HCT116 (cell line): ENCODE measurements at regions not wholly inside any gene's neighbourhood (a gene's known extent, or its start where the extent isn't known, plus 50 kb on each side); places are given as distances from the start of the nearest gene placed in this dataset.

Source experiments
- ATAC-seq: fragments of 200-7000 bp; cut with Tn5 transposase; 2 replicates; pipeline ENCODE4 v1.9.1; 2020; ENCODE audit warnings: mild to moderate bottlenecking, moderate library complexity
- BruUV-seq: library from RNA; stranded (reverse); fragments of 400-500 nt; replicated peaks from 2 replicates; lab custom pipeline; 2021; lab: Mats Ljungman, UMichigan
- CTCF ChIA-PET: fragments of 300-600 bp; sonication (Branson Sonifier 250); formaldehyde crosslinking; loops from one replicate; lab custom pipeline; 2021; ENCODE audit warnings: antibody characterized with exemption; lab: Charles Lee
- POLR2A ChIA-PET: fragments of 300-600, 350-600 bp; sonication (Branson Sonifier 250); formaldehyde crosslinking; loops from one replicate; lab custom pipeline; 2021; ENCODE audit warnings: antibody characterized with exemption; lab: Charles Lee
- RAD21 ChIA-PET, 2 experiments: fragments of 300-600 bp; sonication (Branson Sonifier 250); formaldehyde crosslinking; loops; one replicate each; lab custom pipeline; 2023; ENCODE audit warnings: low total read pairs in 2 of 2; ENCODE audit not compliant: uncharacterized antibody in 2 of 2, unreplicated experiment in 2 of 2, low non-redundant PET in 1 of 2; lab: Charles Lee
- DNase-seq: peaks from one replicate; pipeline ENCODE4 v3.0.0-alpha.2; 2010; ENCODE audit warnings: low read depth, low spot score
- H2AFZ ChIP-seq: fragments of 200-600 bp; shearing (Covaris generic), sonication (generic); 2 replicates; pipeline ENCODE4 v1.6.1; 2017; ENCODE audit warnings: low read depth, mixed run types, mixed read lengths, antibody characterized with exemption, low read length; ENCODE audit not compliant: poor library complexity, severe bottlenecking
- H3K27ac ChIP-seq: 2 replicates; pipeline ENCODE4 v1.5.1; 2012; ENCODE audit warnings: low read depth, low read length
- H3K27me3 ChIP-seq: fragments of 200-600 bp; sonication (generic); 2 replicates; pipeline ENCODE4 v1.6.1; 2016; ENCODE audit warnings: mixed run types, low read length, mixed read lengths; ENCODE audit not compliant: insufficient read depth
- H3K36me3 ChIP-seq, 2 experiments: fragments of 200-500 bp in 1 of 2; fragments of 200-600 bp in 1 of 2; sonication (Bioruptor generic) in 1 of 2; sonication (generic) in 1 of 2; 2 replicates each; pipeline versions ENCODE4 v1.5.1 to v1.6.1; 2014 to 2016; ENCODE audit warnings: low read length in 2 of 2, inconsistent platforms in 1 of 2, mixed read lengths in 1 of 2, mixed run types in 1 of 2; ENCODE audit not compliant: insufficient read depth in 2 of 2, control insufficient read depth in 1 of 2
- H3K4me1 ChIP-seq, 2 experiments: fragments of 200-600 bp in 1 of 2; sonication (generic) in 1 of 2; 2 replicates each; pipeline versions ENCODE4 v1.5.1 to v1.6.1; 2012 to 2017; ENCODE audit warnings: low read length in 2 of 2, inconsistent platforms in 1 of 2, mild to moderate bottlenecking in 1 of 2, mixed read lengths in 1 of 2, mixed run types in 1 of 2, moderate library complexity in 1 of 2; ENCODE audit not compliant: insufficient read depth in 2 of 2, control insufficient read depth in 1 of 2
- H3K4me2 ChIP-seq: fragments of 200-600 bp; sonication (generic); 2 replicates; pipeline ENCODE4 v1.6.1; 2017; ENCODE audit warnings: mixed run types, low read length, mixed read lengths
- H3K4me3 ChIP-seq, 2 experiments: fragments of 200-600 bp in 1 of 2; sonication (generic) in 1 of 2; replicated peaks in 1 of 2; 2 replicates each; pipeline ENCODE4 v1.5.1; 2011 to 2016; ENCODE audit warnings: low read length in 2 of 2, control low read depth in 1 of 2, low read depth in 1 of 2, mild to moderate bottlenecking in 1 of 2, mixed read lengths in 1 of 2, mixed run types in 1 of 2
- H3K79me2 ChIP-seq: fragments of 200-600 bp; sonication (generic); 2 replicates; pipeline ENCODE4 v1.6.1; 2017; ENCODE audit warnings: mild to moderate bottlenecking, mixed run types, low read length, moderate library complexity, mixed read lengths; ENCODE audit not compliant: insufficient read depth
- H3K9ac ChIP-seq: fragments of 200-600 bp; sonication (generic); 2 replicates; pipeline ENCODE4 v1.6.1; 2016; ENCODE audit warnings: low read length, mixed read lengths
- H3K9me2 ChIP-seq: fragments of 200-600 bp; sonication (generic), shearing (Covaris generic); 2 replicates; pipeline ENCODE4 v1.6.1; 2017; ENCODE audit warnings: mixed run types, mild to moderate bottlenecking, moderate library complexity; ENCODE audit not compliant: insufficient read depth
- H3K9me3 ChIP-seq, 2 experiments: fragments of 200-500 bp in 1 of 2; fragments of 200-600 bp in 1 of 2; sonication (Bioruptor generic) in 1 of 2; sonication (generic) in 1 of 2; 2 replicates each; pipeline ENCODE4 v1.6.1; 2014 to 2017; ENCODE audit warnings: low read length in 2 of 2, mixed read lengths in 2 of 2, inconsistent platforms in 1 of 2, low read depth in 1 of 2, mild to moderate bottlenecking in 1 of 2, mixed run types in 1 of 2, moderate library complexity in 1 of 2; ENCODE audit not compliant: control insufficient read depth in 1 of 2, insufficient read depth in 1 of 2
- H4K20me1 ChIP-seq: fragments of 200-600 bp; sonication (generic), shearing (Covaris generic); 2 replicates; pipeline ENCODE4 v1.6.1; 2017; ENCODE audit warnings: mixed run types, mild to moderate bottlenecking, moderate library complexity; ENCODE audit not compliant: insufficient read depth
- CEBPB ChIP-seq: IDR thresholded peaks from 2 replicates; pipeline ENCODE4 v1.6.1; 2012; ENCODE audit warnings: low read depth
- CTCF ChIP-seq, 3 experiments: fragments of 200-600 bp in 1 of 3; sonication (generic) in 1 of 3; IDR thresholded peaks in 2 of 3; conservative IDR thresholded peaks in 1 of 3; 2 replicates each; pipeline ENCODE4 v1.5.1; 2012 to 2017; ENCODE audit warnings: low read depth in 2 of 3, low read length in 2 of 3, antibody characterized with exemption in 1 of 3, borderline replicate concordance in 1 of 3, control low read depth in 1 of 3, mild to moderate bottlenecking in 1 of 3, mixed read lengths in 1 of 3, mixed run types in 1 of 3, moderate library complexity in 1 of 3; ENCODE audit not compliant: insufficient read depth in 1 of 3
- EZH2 ChIP-seq: fragments of 200-600 bp; sonication (generic); IDR thresholded peaks from 2 replicates; pipeline ENCODE4 v1.6.1; 2017; ENCODE audit warnings: antibody characterized with exemption, mixed run types
- POLR2A ChIP-seq: IDR thresholded peaks from 2 replicates; pipeline ENCODE4 v1.7.0; 2011; ENCODE audit warnings: borderline replicate concordance; ENCODE audit not compliant: insufficient read depth, insufficient read length; ENCODE audit errors: extremely low read depth
- POLR2AphosphoS5 ChIP-seq: IDR thresholded peaks from 2 replicates; pipeline ENCODE4 v1.6.1; 2011; ENCODE audit warnings: mild to moderate bottlenecking, low read depth, low read length, moderate library complexity
- RAD21 ChIP-seq: IDR thresholded peaks from 2 replicates; pipeline ENCODE4 v1.6.1; 2012; ENCODE audit warnings: low read depth, mild to moderate bottlenecking
- REST ChIP-seq: IDR thresholded peaks from 2 replicates; pipeline ENCODE4 v1.6.1; 2012; ENCODE audit warnings: low read depth
- SIN3A ChIP-seq: IDR thresholded peaks from 2 replicates; pipeline ENCODE4 v1.6.1; 2012; ENCODE audit warnings: low read depth
- SP1 ChIP-seq: IDR thresholded peaks from 2 replicates; pipeline ENCODE4 v1.6.1; 2012; ENCODE audit warnings: low read depth
- SRF ChIP-seq: IDR thresholded peaks from 2 replicates; pipeline ENCODE4 v1.6.1; 2012; ENCODE audit warnings: low read depth
- YY1 ChIP-seq: IDR thresholded peaks from 2 replicates; pipeline ENCODE4 v1.6.1; 2011; ENCODE audit warnings: low read length, low read depth, moderate library complexity, mild to moderate bottlenecking; ENCODE audit not compliant: insufficient replicate concordance; ENCODE audit errors: extremely low read depth
- ZBTB33 ChIP-seq: IDR thresholded peaks from 2 replicates; pipeline ENCODE4 v1.6.1; 2011; ENCODE audit warnings: mild to moderate bottlenecking, low read length, moderate library complexity; ENCODE audit not compliant: insufficient replicate concordance; ENCODE audit errors: extremely low read depth
- ZFX ChIP-seq: fragments of 450-650 bp; IDR thresholded peaks from 2 replicates; pipeline ENCODE4 v1.6.1; 2017
- ZNF274 ChIP-seq: fragments of 200-500 bp; sonication (Bioruptor generic); IDR thresholded peaks from 2 replicates; pipeline ENCODE4 v1.6.1; 2014; ENCODE audit warnings: mild to moderate bottlenecking, low read depth, low read length, inconsistent platforms
- intact Hi-C: fragments of 100-400 bp; cut with micrococcal nuclease; formaldehyde crosslinking; loops from 2 replicates; pipeline ENCODE4 v1.10.0; 2022

GRCh38 chr6:139790527-139790926, 416.1 kb upstream of the CITED2 start (continued):
- TF ChIP-seq ZBTB33, result no peak

- Histone ChIP-seq H3K27me3 (no peaks in the 10 kb centered on the region), H3K4me1 (no peaks in the 10 kb centered on the region), H3K27ac (no peak overlapping the region), H3K79me2 (no peaks in the 10 kb centered on the region), H3K36me3 (no peaks in the 10 kb centered on the region), H3K9me3 (no peaks in the 10 kb centered on the region), H3K9ac (no peak overlapping the region), H3K4me2 (no peak overlapping the region), H4K20me1 (no peaks in the 10 kb centered on the region), H2AFZ (no peak overlapping the region), H3K4me3 (no peak overlapping the region), H3K9me2 (no peaks in the 10 kb centered on the region)
- TF ChIP-seq POLR2AphosphoS5 (no peak), YY1 (no peak), SRF (no peak), CTCF (IDR thresholded peaks at IDR 0.05 in 2 of 3, conservative IDR thresholded peaks at IDR 0.05 in 1 of 3; ENCODE audit: borderline replicate concordance in 1 of 3, insufficient read depth in 1 of 3, low read depth in 2 of 3, low read length in 2 of 3) (no peak), RAD21 (no peak), SP1 (no peak), SIN3A (no peak), ZFX (no peak), CEBPB (no peak), REST (no peak), ZBTB33 (no peak), EZH2 (no peak), ZNF274 (no peak), POLR2A (no peak)
- ATAC-seq (no peak), DNase-seq (no peak)
- BruUV-seq, result no TSS peak
- intact Hi-C loops, result no loop called here
- RAD21 ChIA-PET, result no interaction called here
- CTCF ChIA-PET, result no interaction called here
- POLR2A ChIA-PET, result no interaction called here
Measured at GRCh38 chr6:139784222-139784769, 409.8 kb upstream of the CITED2 start.
